OCI-LY3 (cell line): ENCODE measurements at regions not wholly inside any gene's neighbourhood (a gene's known extent, or its start where the extent isn't known, plus 50 kb on each side); places are given as distances from the start of the nearest gene placed in this dataset.

Experiments
- H2AFZ ChIP-seq: fragments of 200-600, 300-600 bp; shearing (Covaris generic); 2 replicates; pipeline ENCODE4 v1.6.0; 2014; ENCODE audit warnings: antibody characterized with exemption, low read depth, low read length
- H3K27ac ChIP-seq: fragments of 200-600, 300-600 bp; sonication (generic); 2 replicates; pipeline ENCODE4 v1.5.1; 2014; ENCODE audit warnings: mild to moderate bottlenecking, low read length, moderate library complexity, mixed read lengths
- H3K27me3 ChIP-seq: fragments of 200-600, 300-600 bp; sonication (generic); 2 replicates; pipeline ENCODE4 v1.6.1; 2014; ENCODE audit warnings: low read depth, low read length, mixed read lengths
- H3K36me3 ChIP-seq: fragments of 200-600, 300-600 bp; sonication (generic); replicated peaks from 2 replicates; pipeline ENCODE3; 2014; ENCODE audit warnings: low read depth, low read length, mixed read lengths
- H3K4me1 ChIP-seq: fragments of 300-600, 200-600 bp; sonication (generic); 2 replicates; pipeline ENCODE4 v1.6.1; 2014; ENCODE audit warnings: low read length, mixed read lengths
- H3K4me2 ChIP-seq: fragments of 200-600, 300-600 bp; sonication (generic); 2 replicates; pipeline ENCODE4 v1.6.1; 2014; ENCODE audit warnings: low read length, mixed read lengths
- H3K4me3 ChIP-seq: fragments of 300-600, 200-600 bp; sonication (generic); 2 replicates; pipeline ENCODE4 v1.5.1; 2014; ENCODE audit warnings: antibody characterized with exemption, mild to moderate bottlenecking, low read length, moderate library complexity
- H3K79me2 ChIP-seq: fragments of 300-600, 200-600 bp; shearing (Covaris generic); 2 replicates; pipeline ENCODE4 v1.6.1; 2014; ENCODE audit warnings: mild to moderate bottlenecking, low read length, mixed read lengths
- H3K9ac ChIP-seq: fragments of 300-600, 200-600 bp; shearing (Covaris generic); 2 replicates; pipeline ENCODE4 v1.6.0; 2014; ENCODE audit warnings: mild to moderate bottlenecking, low read length, moderate library complexity
- H3K9me3 ChIP-seq: fragments of 200-600, 300-600 bp; shearing (Covaris generic); 2 replicates; pipeline ENCODE4 v1.6.1; 2014; ENCODE audit warnings: low read length, mixed read lengths; ENCODE audit not compliant: insufficient read depth
- H4K20me1 ChIP-seq: fragments of 200-600, 300-600 bp; sonication (generic); 2 replicates; pipeline ENCODE4 v1.6.1; 2016; ENCODE audit warnings: low read length, mixed read lengths; ENCODE audit not compliant: insufficient read depth
- CTCF ChIP-seq: fragments of 200-600, 300-600 bp; sonication (generic); IDR thresholded peaks from 2 replicates; pipeline ENCODE4 v1.5.1; 2014; ENCODE audit warnings: antibody characterized with exemption, low read length, low read depth
- EZH2phosphoT487 ChIP-seq: fragments of 200-600 bp; shearing (Covaris generic); IDR thresholded peaks from 2 replicates; pipeline ENCODE4 v1.6.1; 2018; ENCODE audit warnings: antibody characterized with exemption, mixed run types, low read depth

GRCh38 chr10:29858702-29859267, 200.6 kb downstream of the JCAD start:
- Histone ChIP-seq H3K4me1 (no peaks in the 10 kb centered on the region), H4K20me1 (no peaks in the 10 kb centered on the region), H3K4me2 (no peak overlapping the region), H3K4me3 (no peak overlapping the region), H3K79me2 (no peaks in the 10 kb centered on the region), H3K27ac (no peak overlapping the region), H2AFZ (no peak overlapping the region), H3K27me3 (no peaks in the 10 kb centered on the region), H3K36me3 (no peaks in the 10 kb centered on the region), H3K9ac (no peak overlapping the region), H3K9me3 (no peaks in the 10 kb centered on the region)
- TF ChIP-seq CTCF = no peak
- no peak for TF ChIP-seq EZH2phosphoT487

GRCh38 chr10:29857843-29858701, 201.3 kb downstream of the JCAD start:
- Histone ChIP-seq H3K4me2 (no peak overlapping the region), H3K9me3 (no peaks in the 10 kb centered on the region), H3K27me3 (no peaks in the 10 kb centered on the region), H3K79me2 (no peaks in the 10 kb centered on the region), H2AFZ (no peak overlapping the region), H3K9ac (no peak overlapping the region), H3K36me3 (no peaks in the 10 kb centered on the region), H3K4me1 (no peaks in the 10 kb centered on the region), H4K20me1 (no peaks in the 10 kb centered on the region), H3K4me3 (no peak overlapping the region), H3K27ac (no peak overlapping the region)
- no peak for TF ChIP-seq EZH2phosphoT487
- 0 out of 2 replicates have a peak, but pooled peaks have one; percentile 4 for TF ChIP-seq CTCF

GRCh38 chr10:29856295-29856694, 203.1 kb downstream of the JCAD start:
- Histone ChIP-seq H3K27me3 (no peaks in the 10 kb centered on the region), H3K4me3 (no peak overlapping the region), H3K4me2 (no peak overlapping the region), H2AFZ (no peak overlapping the region), H3K27ac (no peak overlapping the region), H3K36me3 (no peaks in the 10 kb centered on the region), H3K79me2 (no peaks in the 10 kb centered on the region), H3K9me3 (no peaks in the 10 kb centered on the region), H4K20me1 (no peaks in the 10 kb centered on the region), H3K9ac (no peak overlapping the region), H3K4me1 (no peaks in the 10 kb centered on the region)
- no peak for TF ChIP-seq CTCF
- no peak for TF ChIP-seq EZH2phosphoT487

GRCh38 chr10:29853913-29854312, 205.5 kb downstream of the JCAD start:
- Histone ChIP-seq H3K4me3 (no peak overlapping the region), H3K27ac (no peak overlapping the region), H3K4me1 (no peaks in the 10 kb centered on the region), H3K9me3 (no peaks in the 10 kb centered on the region), H3K36me3 (no peaks in the 10 kb centered on the region), H3K27me3 (no peaks in the 10 kb centered on the region), H2AFZ (no peak overlapping the region), H3K79me2 (no peaks in the 10 kb centered on the region), H3K4me2 (no peak overlapping the region), H3K9ac (no peak overlapping the region), H4K20me1 (no peaks in the 10 kb centered on the region)
- TF ChIP-seq EZH2phosphoT487 = no peak
- no peak for TF ChIP-seq CTCF
